ENCODE measurements at regions not wholly inside any gene's neighbourhood (a gene's known extent, or its start where the extent isn't known, plus 50 kb on each side); places are given as distances from the start of the nearest gene placed in this dataset.

- Histone ChIP-seq H3K27me3 (no peaks in the 10 kb centered on the region), H3K36me3 (no peaks in the 10 kb centered on the region), H3K4me1 (peaks cover 6% of the 10 kb centered on the region), H3K4me3 (no peak overlapping the region), H3K4me2 (no peak overlapping the region), H3K9me3 (ENCODE audit: low read depth) (no peaks in the 10 kb centered on the region), H3K27ac (no peak overlapping the region), H3K79me2 (ENCODE audit: low read depth) (no peaks in the 10 kb centered on the region), H3K9ac (no peak overlapping the region), H4K20me1 (ENCODE audit: low read depth) (no peaks in the 10 kb centered on the region), H2AFZ (replicated peaks) (peak overlapping the region; percentile 22), H3F3A (ENCODE audit: low read depth) (peaks cover 6% of the 10 kb centered on the region)
- Mint-ChIP-seq H3K27ac (peak overlapping the region; percentile 7), H3K36me3 (no peaks in the 10 kb centered on the region), H3K27me3 (ENCODE audit: insufficient read depth, low read depth) (peaks cover 16% of the 10 kb centered on the region), H3K4me1 (peaks cover 30% of the 10 kb centered on the region), H3K9me3 (peaks cover 7% of the 10 kb centered on the region), H3K4me3 (no peak overlapping the region)
- no peak for DNase-seq (ENCODE audit: low spot score)
- TF ChIP-seq CTCF (IDR thresholded peaks at IDR 0.05), result no peak
- no peak for TF ChIP-seq EZH2 (IDR thresholded peaks at IDR 0.05)
- no peak for TF ChIP-seq EZH2phosphoT487 (IDR thresholded peaks at IDR 0.05)
Observed at GRCh38 chr15:67922971-67923945, 83.4 kb upstream of the RNU6-1 start.

DNA sequence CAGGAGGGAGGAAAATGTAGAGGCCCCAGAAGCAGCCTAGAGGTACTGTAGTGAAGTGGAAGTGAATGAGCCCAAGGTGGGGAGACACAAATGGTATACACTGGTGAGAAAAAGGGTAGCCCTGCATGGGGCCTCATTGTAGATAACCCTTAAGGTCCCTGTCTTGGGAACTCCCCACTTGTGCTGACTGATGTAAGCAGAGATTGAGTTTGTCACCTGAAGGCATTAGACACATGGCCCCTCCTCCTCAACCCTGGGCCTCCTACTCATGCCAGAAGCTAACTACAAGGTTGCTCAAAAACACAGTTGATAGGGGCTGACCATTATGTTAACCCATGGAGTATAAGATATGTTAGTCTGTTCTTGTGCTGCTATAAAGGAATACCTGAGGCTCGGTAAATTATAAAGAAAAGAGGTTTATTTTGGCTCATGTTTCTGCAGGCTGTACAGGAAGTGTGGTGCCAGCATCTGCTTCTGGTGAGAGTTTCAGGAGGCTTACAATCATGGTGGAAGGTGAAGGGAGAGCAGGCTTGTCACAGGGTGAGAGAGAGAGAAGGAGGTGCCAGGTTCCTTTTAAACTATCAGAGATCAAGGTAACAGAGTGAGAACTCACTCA lies 84.6 kb upstream of the RNU6-1 start:
- H3K79me2 ChIP-seq (ENCODE audit: low read depth), result no peaks in the 10 kb centered on the region
- H3K4me3 Mint-ChIP-seq, result no peak overlapping the region
- no peaks in the 10 kb centered on the region for H3F3A ChIP-seq (ENCODE audit: low read depth)
- DNase-seq (ENCODE audit: low spot score), result no peak
- H4K20me1 ChIP-seq (ENCODE audit: low read depth), result no peaks in the 10 kb centered on the region
- H3K4me1 ChIP-seq, result no peaks in the 10 kb centered on the region
- peaks cover 14% of the 10 kb centered on the region for H3K27me3 Mint-ChIP-seq (ENCODE audit: insufficient read depth, low read depth)
- no peak overlapping the region for H3K9ac ChIP-seq
- no peaks in the 10 kb centered on the region for H3K27me3 ChIP-seq
- H3K4me3 ChIP-seq, result no peak overlapping the region
- peaks cover 25% of the 10 kb centered on the region for H3K4me1 Mint-ChIP-seq
- TF ChIP-seq CTCF (IDR thresholded peaks at IDR 0.05) (no peak), EZH2phosphoT487 (IDR thresholded peaks at IDR 0.05) (no peak), EZH2 (IDR thresholded peaks at IDR 0.05) (no peak)
- no peak overlapping the region for H3K27ac Mint-ChIP-seq
- H3K4me2 ChIP-seq, result no peak overlapping the region
- H3K9me3 ChIP-seq (ENCODE audit: low read depth), result no peaks in the 10 kb centered on the region
- H3K36me3 ChIP-seq, result no peaks in the 10 kb centered on the region
- peaks cover 7% of the 10 kb centered on the region for H3K9me3 Mint-ChIP-seq
- H3K36me3 Mint-ChIP-seq, result no peaks in the 10 kb centered on the region
- H3K27ac ChIP-seq, result no peak overlapping the region
- H2AFZ ChIP-seq (replicated peaks), result no peak overlapping the region

- H3K27me3 ChIP-seq, result no peaks in the 10 kb centered on the region
- Mint-ChIP-seq H3K4me1 (peaks cover 20% of the 10 kb centered on the region), H3K4me3 (no peak overlapping the region), H3K9me3 (peaks cover 7% of the 10 kb centered on the region), H3K27me3 (ENCODE audit: insufficient read depth, low read depth) (peaks cover 8% of the 10 kb centered on the region), H3K36me3 (no peaks in the 10 kb centered on the region), H3K27ac (no peak overlapping the region)
- no peak overlapping the region for H3K4me3 ChIP-seq
- no peak for TF ChIP-seq EZH2phosphoT487 (IDR thresholded peaks at IDR 0.05)
- no peak for TF ChIP-seq CTCF (IDR thresholded peaks at IDR 0.05)
- no peak for TF ChIP-seq EZH2 (IDR thresholded peaks at IDR 0.05)
- H3K36me3 ChIP-seq, result no peaks in the 10 kb centered on the region
- H3F3A ChIP-seq (ENCODE audit: low read depth), result no peaks in the 10 kb centered on the region
- H3K79me2 ChIP-seq (ENCODE audit: low read depth), result no peaks in the 10 kb centered on the region
- H3K4me1 ChIP-seq, result no peaks in the 10 kb centered on the region
- no peak overlapping the region for H3K4me2 ChIP-seq
- H3K9me3 ChIP-seq (ENCODE audit: low read depth), result no peaks in the 10 kb centered on the region
- H2AFZ ChIP-seq (replicated peaks), result no peak overlapping the region
- H3K27ac ChIP-seq, result no peak overlapping the region
- H3K9ac ChIP-seq, result no peak overlapping the region
- no peak for DNase-seq (ENCODE audit: low spot score)
- no peaks in the 10 kb centered on the region for H4K20me1 ChIP-seq (ENCODE audit: low read depth)
Observed at GRCh38 chr15:67925182-67925581, 85.3 kb upstream of the RNU6-1 start.
